ENCODE measurements at regions not wholly inside any gene's neighbourhood (a gene's known extent, or its start where the extent isn't known, plus 50 kb on each side); places are given as distances from the start of the nearest gene placed in this dataset.

- Histone ChIP-seq H3K27ac (ENCODE audit: insufficient read depth, low read length) (no peak overlapping the region), H3K27me3 (ENCODE audit: control insufficient read depth, insufficient read depth, low read length) (no peaks in the 10 kb centered on the region), H3K18ac (ENCODE audit: low read depth, low read length) (no peak overlapping the region), H3K9me1 (ENCODE audit: insufficient read depth, low read length) (no peaks in the 10 kb centered on the region), H2BK20ac (ENCODE audit: low read depth, low read length) (no peak overlapping the region), H4K20me1 (ENCODE audit: insufficient read depth, low read length) (no peaks in the 10 kb centered on the region), H2BK120ac (ENCODE audit: low read depth, low read length) (no peak overlapping the region), H3K56ac (ENCODE audit: extremely low read depth, insufficient read depth, low read length) (no peak overlapping the region), H2BK5ac (ENCODE audit: low read depth, low read length, poor library complexity, severe bottlenecking) (no peak overlapping the region), H3K36me3 (ENCODE audit: control insufficient read depth, insufficient read depth, low read length) (no peaks in the 10 kb centered on the region), H3K4ac (ENCODE audit: low read depth, low read length) (no peak overlapping the region), H3K4me3 (ENCODE audit: insufficient read depth, low read depth, low read length) (no peak overlapping the region), H2AK5ac (ENCODE audit: low read depth, low read length) (no peak overlapping the region), H3K9ac (ENCODE audit: low read depth, low read length) (no peak overlapping the region), H3K23ac (ENCODE audit: low read depth, low read length) (no peak overlapping the region), H3K4me1 (ENCODE audit: control insufficient read depth, insufficient read depth, low read length) (no peaks in the 10 kb centered on the region), H3K79me1 (ENCODE audit: low read depth in 1 of 2, low read length in 2 of 2) (no peaks in the 10 kb centered on the region), H3K9me3 (ENCODE audit: control insufficient read depth, insufficient read depth, low read length) (no peaks in the 10 kb centered on the region), H2AFZ (replicated peaks; ENCODE audit: low read length, poor library complexity) (no peak overlapping the region), H4K91ac (ENCODE audit: insufficient read depth, low read depth, low read length) (no peak overlapping the region), H3K14ac (replicated peaks; ENCODE audit: low read depth, low read length) (no peak overlapping the region), H4K5ac (ENCODE audit: low read depth, low read length) (no peak overlapping the region), H4K8ac (ENCODE audit: low read depth in 2 of 2, low read length in 2 of 2) (no peak overlapping the region), H2BK15ac (ENCODE audit: low read depth, low read length) (no peak overlapping the region), H3K4me2 (ENCODE audit: low read depth, low read length) (no peak overlapping the region), H2AK9ac (replicated peaks; ENCODE audit: low read depth, low read length, poor library complexity) (no peak overlapping the region)
- no CpG with 5 or more reads among the region's 2 CpGs for WGBS, 2 experiments (ENCODE audit: extremely low coverage in 2 of 2, insufficient read length in 1 of 2)
- intact Hi-C loops (cut with micrococcal nuclease) (no loop called here), dilution Hi-C loops (cut with HindIII; ENCODE audit: low sequenced_read_pairs, unreplicated experiment) (no loop called here), in situ Hi-C loops (cut with MboI; ENCODE audit: low sequenced_read_pairs) (no loop called here)
- DNase-seq (no peak), ATAC-seq (ENCODE audit: low read depth) (no peak)
- ChIA-PET POLR2A (ENCODE audit: unreplicated experiment) (no interaction called here), CTCF (no interaction called here)
- BruUV-seq (replicated peaks), result no TSS peak
- TF ChIP-seq MAZ (IDR thresholded peaks at IDR 0.05; ENCODE audit: borderline replicate concordance, low read depth, low read length) (no peak), MAFK (IDR thresholded peaks at IDR 0.05; ENCODE audit: low read depth, low read length) (no peak), NFE2L2 (IDR thresholded peaks at IDR 0.05; ENCODE audit: low read depth, low read length) (no peak), SMC3 (IDR thresholded peaks at IDR 0.05; ENCODE audit: low read depth, low read length) (no peak), CHD1 (IDR thresholded peaks at IDR 0.05; ENCODE audit: low read depth, low read length) (no peak), RFX5 (IDR thresholded peaks at IDR 0.05; ENCODE audit: low read depth, low read length) (no peak), RCOR1 (IDR thresholded peaks at IDR 0.05; ENCODE audit: insufficient replicate concordance, low read length) (no peak), POLR2A (IDR thresholded peaks at IDR 0.05; ENCODE audit: low read depth, low read length) (no peak), USF2 (IDR thresholded peaks at IDR 0.05; ENCODE audit: low read depth, low read length) (no peak), CTCF (conservative IDR thresholded peaks at IDR 0.05; ENCODE audit: low read depth, low read length) (no peak), ELK1 (IDR thresholded peaks at IDR 0.05; ENCODE audit: borderline replicate concordance, low read depth, low read length) (no peak), FOS (IDR thresholded peaks at IDR 0.05; ENCODE audit: low read depth, low read length) (no peak), CEBPB (IDR thresholded peaks at IDR 0.05; ENCODE audit: low read depth, low read length) (no peak), RAD21 (IDR thresholded peaks at IDR 0.05; ENCODE audit: low read length) (no peak), MXI1 (IDR thresholded peaks at IDR 0.05; ENCODE audit: borderline replicate concordance, low read depth, low read length) (no peak), BHLHE40 (IDR thresholded peaks at IDR 0.05; ENCODE audit: low read depth, low read length) (no peak)
These were observed 935.4 kb upstream of the TENM3 start for GRCh38 chr4:181307824-181308223.

Data from IMR-90 (cell line).